ENCODE measurements at regions not wholly inside any gene's neighbourhood (a gene's known extent, or its start where the extent isn't known, plus 50 kb on each side); places are given as distances from the start of the nearest gene placed in this dataset.

- H3K27me3 Mint-ChIP-seq (ENCODE audit: insufficient read depth), result peaks cover 5% of the 10 kb centered on the region
- TF ChIP-seq CTCF (IDR thresholded peaks at IDR 0.05), result no peak
- H3K27ac Mint-ChIP-seq, result no peak overlapping the region
Observed at GRCh38 chr6:71430018-71430417, 141.4 kb downstream of the OGFRL1 start.

GRCh38 chr6:71433441-71433840, 144.8 kb downstream of the OGFRL1 start:
- DNase-seq, result no peak
- Mint-ChIP-seq H3K4me1 (ENCODE audit: low read depth) (no peaks in the 10 kb centered on the region), H3K36me3 (ENCODE audit: low read depth) (no peaks in the 10 kb centered on the region), H3K27ac (no peak overlapping the region), H3K9me3 (no peaks in the 10 kb centered on the region), H3K4me3 (no peak overlapping the region), H3K27me3 (ENCODE audit: insufficient read depth) (peaks cover 2% of the 10 kb centered on the region; the same call in 1 of the 2 replicates)
- no peak for TF ChIP-seq CTCF (IDR thresholded peaks at IDR 0.05)

More at GRCh38 chr6:71430018-71430417, 141.4 kb downstream of the OGFRL1 start:
- H3K36me3 Mint-ChIP-seq (ENCODE audit: low read depth), result no peaks in the 10 kb centered on the region
- H3K4me3 Mint-ChIP-seq, result no peak overlapping the region
- no peaks in the 10 kb centered on the region for H3K9me3 Mint-ChIP-seq
- H3K4me1 Mint-ChIP-seq (ENCODE audit: low read depth), result no peaks in the 10 kb centered on the region
- no peak for DNase-seq

- DNase-seq, result no peak
Observed at GRCh38 chr6:71444222-71444621, 155.6 kb downstream of the OGFRL1 start.

GRCh38 chr6:71446057-71446456, 157.4 kb downstream of the OGFRL1 start:
- no peaks in the 10 kb centered on the region for H3K27me3 Mint-ChIP-seq (ENCODE audit: insufficient read depth)
- peaks cover under 1% of the 10 kb centered on the region; the same call in 1 of the 2 replicates for H3K9me3 Mint-ChIP-seq
- no peak overlapping the region for H3K4me3 Mint-ChIP-seq
- H3K27ac Mint-ChIP-seq, result no peak overlapping the region
- no peaks in the 10 kb centered on the region for H3K36me3 Mint-ChIP-seq (ENCODE audit: low read depth)
- no peak for TF ChIP-seq CTCF (IDR thresholded peaks at IDR 0.05)
- DNase-seq, result no peak
- H3K4me1 Mint-ChIP-seq (ENCODE audit: low read depth), result peaks cover 8% of the 10 kb centered on the region; the same call in 1 of the 2 replicates

More at GRCh38 chr6:71444222-71444621, 155.6 kb downstream of the OGFRL1 start:
- Mint-ChIP-seq H3K9me3 (peaks cover 19% of the 10 kb centered on the region), H3K27ac (no peak overlapping the region), H3K4me1 (ENCODE audit: low read depth) (peaks cover 8% of the 10 kb centered on the region; the same call in 1 of the 2 replicates), H3K36me3 (ENCODE audit: low read depth) (peaks cover 12% of the 10 kb centered on the region; the same call in 1 of the 2 replicates), H3K4me3 (no peak overlapping the region), H3K27me3 (ENCODE audit: insufficient read depth) (no peaks in the 10 kb centered on the region)
- TF ChIP-seq CTCF (IDR thresholded peaks at IDR 0.05), result no peak

- Mint-ChIP-seq H3K4me1 (ENCODE audit: low read depth) (peaks cover 8% of the 10 kb centered on the region; the same call in 1 of the 2 replicates), H3K4me3 (no peak overlapping the region), H3K36me3 (ENCODE audit: low read depth) (no peaks in the 10 kb centered on the region), H3K27ac (no peak overlapping the region), H3K9me3 (no peaks in the 10 kb centered on the region), H3K27me3 (ENCODE audit: insufficient read depth) (no peaks in the 10 kb centered on the region)
- TF ChIP-seq CTCF (IDR thresholded peaks at IDR 0.05), result no peak
- no peak for DNase-seq
Observed at GRCh38 chr6:71446470-71446869, 157.9 kb downstream of the OGFRL1 start.
